HUES48 (cell line): ENCODE measurements at regions not wholly inside any gene's neighbourhood (a gene's known extent, or its start where the extent isn't known, plus 50 kb on each side); places are given as distances from the start of the nearest gene placed in this dataset.
"Not testable (repeated sequence)": the region's sequence is repeated elsewhere in the genome, so short reads cannot be mapped to it uniquely, and the experiment has no call there.

Experiments used
- H3K27ac ChIP-seq: one replicate; pipeline ENCODE4 v1.7.0; 2013; ENCODE audit warnings: low read depth, low read length, inconsistent platforms
- H3K27me3 ChIP-seq: 2 replicates; pipeline ENCODE4 v1.6.1; 2013; ENCODE audit warnings: mild to moderate bottlenecking, low read length; ENCODE audit not compliant: control insufficient read depth, insufficient read depth
- H3K36me3 ChIP-seq: 2 replicates; pipeline ENCODE4 v1.6.1; 2013; ENCODE audit warnings: low read length; ENCODE audit not compliant: control insufficient read depth, insufficient read depth
- H3K4me1 ChIP-seq: 2 replicates; pipeline ENCODE4 v1.6.1; 2013; ENCODE audit warnings: mild to moderate bottlenecking, low read length; ENCODE audit not compliant: control insufficient read depth, insufficient read depth
- H3K4me3 ChIP-seq: 2 replicates; pipeline ENCODE4 v1.5.1; 2013; ENCODE audit warnings: mild to moderate bottlenecking, low read depth, low read length
- H3K9ac ChIP-seq: 2 replicates; pipeline ENCODE4 v1.6.1; 2013; ENCODE audit warnings: mild to moderate bottlenecking, low read depth, low read length, moderate library complexity
- H3K9me3 ChIP-seq: 2 replicates; pipeline ENCODE4 v1.6.1; 2013; ENCODE audit warnings: low read length; ENCODE audit not compliant: control insufficient read depth, insufficient read depth

- Histone ChIP-seq H3K4me3 (no peak overlapping the region), H3K27me3 (no peaks in the 10 kb centered on the region), H3K36me3 (no peaks in the 10 kb centered on the region), H3K9ac (no peak overlapping the region), H3K4me1 (no peaks in the 10 kb centered on the region), H3K9me3 (no peaks in the 10 kb centered on the region), H3K27ac (no peak overlapping the region)
Observed at GRCh38 chr12:78269620-78270019, 438.9 kb downstream of the NAV3 start.

DNA sequence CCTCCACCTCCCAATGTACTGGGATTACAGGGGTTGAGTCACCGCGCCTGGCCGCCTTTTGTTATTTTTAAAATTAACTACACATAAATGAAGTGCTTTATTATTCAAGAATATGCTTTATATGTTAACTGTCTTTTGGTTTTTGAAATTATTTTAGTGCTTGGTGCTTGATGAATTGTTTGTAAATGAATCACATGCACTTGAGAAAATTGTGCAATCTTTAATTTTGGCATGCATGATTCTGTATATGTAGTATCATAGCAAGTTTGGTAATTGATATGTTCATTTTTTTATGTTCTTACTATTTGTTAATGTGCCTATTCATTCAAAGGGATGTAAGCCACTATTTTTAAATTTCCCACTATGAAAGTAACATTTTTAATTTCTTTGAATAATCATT, 440.9 kb downstream of the NAV3 start:
- no peaks in the 10 kb centered on the region for H3K9me3 ChIP-seq
- H3K36me3 ChIP-seq: no peaks in the 10 kb centered on the region
- H3K4me1 ChIP-seq: no peaks in the 10 kb centered on the region
- H3K27ac ChIP-seq: no peak overlapping the region
- H3K9ac ChIP-seq: no peak overlapping the region
- H3K4me3 ChIP-seq: no peak overlapping the region
- no peaks in the 10 kb centered on the region for H3K27me3 ChIP-seq

- peaks cover 17% of the 10 kb centered on the region for H3K9me3 ChIP-seq
- H3K4me3 ChIP-seq: no peak overlapping the region
- no peak overlapping the region for H3K27ac ChIP-seq
- H3K27me3 ChIP-seq: no peaks in the 10 kb centered on the region
- H3K9ac ChIP-seq: no peak overlapping the region
- H3K36me3 ChIP-seq: no peaks in the 10 kb centered on the region
- H3K4me1 ChIP-seq: no peaks in the 10 kb centered on the region
Observed at GRCh38 chr12:78275886-78276285, 445.2 kb downstream of the NAV3 start.

GRCh38 chr12:78278706-78279190, 448.1 kb downstream of the NAV3 start:
- no peaks in the 10 kb centered on the region for H3K27me3 ChIP-seq
- no peak overlapping the region for H3K9ac ChIP-seq
- peaks cover 17% of the 10 kb centered on the region for H3K9me3 ChIP-seq
- no peaks in the 10 kb centered on the region for H3K36me3 ChIP-seq
- no peak overlapping the region for H3K4me3 ChIP-seq
- no peak overlapping the region for H3K27ac ChIP-seq
- H3K4me1 ChIP-seq: no peaks in the 10 kb centered on the region

GRCh38 chr12:78279567-78279966, 448.9 kb downstream of the NAV3 start:
- no peaks in the 10 kb centered on the region for H3K36me3 ChIP-seq
- no peak overlapping the region for H3K9ac ChIP-seq

DNA sequence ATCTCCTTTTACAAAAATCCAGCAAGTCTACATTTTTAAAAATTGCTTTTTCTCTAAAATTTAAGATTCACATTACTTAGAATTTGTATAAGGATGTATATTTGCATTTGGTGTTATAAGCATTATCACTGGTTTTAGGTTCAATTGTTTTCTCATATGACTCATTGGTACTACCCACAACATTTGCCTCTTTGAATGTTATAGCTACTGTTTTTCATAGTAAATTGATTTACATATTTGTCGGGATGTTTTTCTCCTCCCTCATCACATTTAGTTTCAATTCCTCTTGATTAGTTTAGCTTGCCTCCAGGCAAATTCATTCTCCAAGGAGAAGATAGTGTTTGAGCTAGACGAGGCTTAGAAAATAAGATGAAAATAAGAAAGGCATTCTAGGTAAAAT, 450.4 kb downstream of the NAV3 start:
- not testable (repeated sequence) for H3K4me1 ChIP-seq, H3K27ac ChIP-seq, H3K27me3 ChIP-seq, H3K36me3 ChIP-seq, H3K9ac ChIP-seq, H3K4me3 ChIP-seq
- H3K9me3 ChIP-seq: peaks cover 17% of the 10 kb centered on the region

More at GRCh38 chr12:78279567-78279966, 448.9 kb downstream of the NAV3 start:
- no peaks in the 10 kb centered on the region for H3K27me3 ChIP-seq
- no peak overlapping the region for H3K4me3 ChIP-seq
- peaks cover 17% of the 10 kb centered on the region for H3K9me3 ChIP-seq
- no peak overlapping the region for H3K27ac ChIP-seq
- H3K4me1 ChIP-seq: no peaks in the 10 kb centered on the region

DNA sequence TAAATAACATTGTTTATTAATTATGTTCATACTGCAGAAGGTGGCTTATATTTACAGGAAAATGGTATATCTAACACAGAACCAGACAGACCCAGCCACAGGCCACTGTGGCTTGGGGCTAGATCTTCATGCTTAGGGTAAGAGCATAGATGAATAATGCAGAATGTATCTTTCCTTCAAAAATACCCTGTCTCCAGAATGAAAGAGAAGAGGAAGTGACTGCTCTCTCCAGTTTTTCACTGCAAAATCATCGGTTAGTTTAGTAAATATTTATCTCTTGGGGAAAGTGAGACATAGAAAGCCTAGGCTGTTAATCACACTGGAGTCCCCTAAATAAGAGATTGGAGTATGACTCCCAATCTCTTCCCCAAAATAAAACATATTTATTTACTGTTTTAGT, 453.7 kb downstream of the NAV3 start:
- H3K4me3 ChIP-seq: no peak overlapping the region
- H3K36me3 ChIP-seq: no peaks in the 10 kb centered on the region
- H3K27ac ChIP-seq: no peak overlapping the region
- H3K9me3 ChIP-seq: no peaks in the 10 kb centered on the region
- H3K4me1 ChIP-seq: peaks cover 9% of the 10 kb centered on the region; the same call in 1 of the 2 replicates
- no peak overlapping the region for H3K9ac ChIP-seq
- no peaks in the 10 kb centered on the region for H3K27me3 ChIP-seq

DNA sequence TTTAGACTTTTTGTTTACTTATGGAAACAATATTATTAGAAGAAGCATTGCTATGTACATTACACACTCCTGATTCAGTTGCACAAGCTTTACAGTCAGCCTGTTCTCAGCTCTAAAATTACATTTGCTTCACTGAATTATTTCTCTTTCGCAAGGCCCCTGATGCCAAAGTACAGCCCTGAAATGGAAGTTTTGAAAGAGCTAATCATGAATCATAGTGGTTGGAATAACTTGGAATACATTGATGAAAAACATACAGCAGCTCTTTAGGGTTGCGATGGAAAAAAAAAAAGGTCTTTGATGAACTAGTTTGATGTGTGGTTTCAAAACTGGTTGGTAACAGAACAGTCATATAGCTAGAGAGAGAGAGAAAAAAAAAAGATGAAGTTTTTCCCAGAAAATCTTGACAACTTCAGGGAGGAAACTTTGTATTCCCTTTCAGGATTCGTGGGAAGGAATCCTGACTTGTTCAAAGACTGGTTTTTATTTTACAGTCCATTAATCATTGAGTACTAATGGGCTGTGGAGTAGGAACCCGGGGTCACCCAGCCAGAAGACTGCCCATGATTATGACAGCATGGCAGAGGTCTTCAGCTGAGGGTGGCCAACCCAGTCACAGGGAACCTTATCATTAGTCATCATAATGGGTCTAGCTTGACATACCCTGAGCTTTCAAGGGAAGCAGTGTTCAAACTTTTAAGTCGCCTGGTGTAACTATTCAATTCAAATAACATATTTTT, 460.1 kb downstream of the NAV3 start:
- peaks cover 9% of the 10 kb centered on the region; the same call in 1 of the 2 replicates for H3K4me1 ChIP-seq
- no peak overlapping the region for H3K27ac ChIP-seq
- no peaks in the 10 kb centered on the region for H3K36me3 ChIP-seq
- no peaks in the 10 kb centered on the region for H3K9me3 ChIP-seq
- no peaks in the 10 kb centered on the region for H3K27me3 ChIP-seq
- H3K4me3 ChIP-seq: no peak overlapping the region
- no peak overlapping the region for H3K9ac ChIP-seq

GRCh38 chr12:78293059-78293686, 462.5 kb downstream of the NAV3 start:
- no peaks in the 10 kb centered on the region for H3K4me1 ChIP-seq
- H3K9ac ChIP-seq: no peak overlapping the region
- H3K9me3 ChIP-seq: no peaks in the 10 kb centered on the region
- no peaks in the 10 kb centered on the region for H3K36me3 ChIP-seq
- H3K4me3 ChIP-seq: no peak overlapping the region
- H3K27ac ChIP-seq: no peak overlapping the region
- H3K27me3 ChIP-seq: no peaks in the 10 kb centered on the region

DNA sequence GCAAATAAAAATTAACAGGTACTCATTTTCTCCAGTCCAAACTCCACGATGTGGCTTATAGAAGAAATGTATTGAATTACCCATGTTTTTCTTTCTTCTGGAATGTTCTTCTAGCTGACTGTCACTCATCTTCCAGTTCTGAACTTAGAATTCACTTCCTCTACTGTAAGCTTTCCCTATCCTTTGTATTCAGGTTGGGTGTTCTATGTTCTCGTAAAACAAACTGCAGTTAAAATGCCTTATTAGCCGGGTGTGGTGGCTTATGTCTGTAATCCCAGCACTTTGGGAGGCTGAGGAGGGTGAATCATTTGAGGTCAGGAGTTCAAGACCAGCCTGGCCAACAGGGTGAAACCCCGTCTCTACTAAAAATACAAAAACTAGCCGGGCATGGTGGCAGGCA, 470.6 kb downstream of the NAV3 start:
- H3K4me3 ChIP-seq, H3K27me3 ChIP-seq, H3K36me3 ChIP-seq, H3K4me1 ChIP-seq, H3K27ac ChIP-seq, H3K9ac ChIP-seq: not testable (repeated sequence)
- peaks cover 16% of the 10 kb centered on the region for H3K9me3 ChIP-seq

DNA sequence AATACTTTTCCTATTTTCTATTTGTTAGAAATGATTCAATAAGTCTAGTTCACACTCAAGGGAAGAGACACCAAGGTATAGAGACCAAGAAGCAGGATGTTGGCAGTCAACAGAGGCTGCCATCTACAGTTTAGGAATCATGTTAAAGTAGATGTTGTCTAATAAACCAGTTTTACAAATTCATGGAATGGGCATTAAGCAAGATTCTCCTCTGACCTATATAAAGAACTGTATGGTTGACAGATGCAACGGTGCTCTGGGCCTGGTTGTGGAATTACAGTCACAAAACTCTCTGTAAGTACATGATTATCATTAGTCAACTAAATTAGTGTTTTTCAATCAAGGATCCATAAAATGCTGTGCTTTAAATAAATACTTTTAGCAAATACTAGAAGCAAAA, 475.1 kb downstream of the NAV3 start:
- no peak overlapping the region for H3K4me3 ChIP-seq
- peaks cover 16% of the 10 kb centered on the region for H3K9me3 ChIP-seq
- no peak overlapping the region for H3K9ac ChIP-seq
- H3K27ac ChIP-seq: no peak overlapping the region
- H3K27me3 ChIP-seq: no peaks in the 10 kb centered on the region
- no peaks in the 10 kb centered on the region for H3K36me3 ChIP-seq
- no peaks in the 10 kb centered on the region for H3K4me1 ChIP-seq
